NCI-H1694 (cell line): ENCODE measurements at regions not wholly inside any gene's neighbourhood (a gene's known extent, or its start where the extent isn't known, plus 50 kb on each side); places are given as distances from the start of the nearest gene placed in this dataset.
"Not testable (repeated sequence)": the region's sequence is repeated elsewhere in the genome, so short reads cannot be mapped to it uniquely, and the experiment has no call there.

Source experiments
- DNase-seq: peaks from one replicate; lab custom pipeline; 2025; lab: John Stamatoyannopoulos, UW

- no peak for DNase-seq
Measured at GRCh38 chr2:7646024-7646423, 728.8 kb downstream of the RNF144A start.

- no peak for DNase-seq
Measured at GRCh38 chr2:7646661-7647060, 729.4 kb downstream of the RNF144A start.

- no peak for DNase-seq
Measured at GRCh38 chr2:7648221-7648795, 731.1 kb downstream of the RNF144A start.

DNA sequence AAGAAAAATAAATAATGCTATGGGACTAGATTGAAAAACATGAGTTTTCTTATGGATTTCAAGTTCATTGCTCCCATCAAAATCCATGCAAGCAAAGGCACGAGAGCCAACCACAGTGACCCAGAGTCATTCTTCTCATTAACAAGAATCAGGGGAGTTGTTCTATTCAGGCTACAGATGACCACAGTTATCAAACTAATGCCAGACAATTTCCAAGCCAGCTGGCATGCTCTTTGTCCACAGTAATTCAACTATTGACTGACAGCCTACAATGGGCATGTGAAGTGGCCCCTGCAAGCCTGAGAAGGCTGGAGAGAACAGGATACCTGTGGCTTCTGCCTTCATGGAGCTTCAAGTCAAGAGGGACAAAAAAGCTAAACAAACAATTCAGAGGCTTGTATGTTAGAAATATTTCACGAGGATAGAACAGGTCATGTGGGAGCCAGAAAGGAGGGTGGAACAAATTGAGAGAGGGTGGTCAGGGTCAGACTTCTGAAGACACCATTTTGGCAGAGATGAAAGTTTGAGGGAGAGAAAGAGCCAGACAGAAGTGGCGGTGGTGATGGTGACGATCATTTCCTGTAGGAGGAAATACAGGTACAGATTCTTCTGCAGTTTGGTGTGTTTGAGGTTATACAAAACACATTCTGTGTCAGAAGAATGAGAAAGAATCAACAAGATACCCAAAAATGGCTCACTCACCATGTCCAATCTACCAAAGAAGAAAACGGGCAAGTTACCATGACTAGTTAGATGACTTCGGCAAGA is 732.4 kb downstream of the RNF144A start:
- DNase-seq, result no peak

- DNase-seq, result no peak
Measured at GRCh38 chr2:7653617-7654016, 736.4 kb downstream of the RNF144A start.

- DNase-seq, result no peak
Measured at GRCh38 chr2:7655629-7656028, 738.4 kb downstream of the RNF144A start.

- DNase-seq, result not testable (repeated sequence)
Measured at GRCh38 chr2:7657526-7657925, 740.3 kb downstream of the RNF144A start.

- no peak for DNase-seq
Measured at GRCh38 chr2:7658486-7658885, 741.3 kb downstream of the RNF144A start.

- no peak for DNase-seq
Measured at GRCh38 chr2:7660816-7661215, 743.6 kb downstream of the RNF144A start.

DNA sequence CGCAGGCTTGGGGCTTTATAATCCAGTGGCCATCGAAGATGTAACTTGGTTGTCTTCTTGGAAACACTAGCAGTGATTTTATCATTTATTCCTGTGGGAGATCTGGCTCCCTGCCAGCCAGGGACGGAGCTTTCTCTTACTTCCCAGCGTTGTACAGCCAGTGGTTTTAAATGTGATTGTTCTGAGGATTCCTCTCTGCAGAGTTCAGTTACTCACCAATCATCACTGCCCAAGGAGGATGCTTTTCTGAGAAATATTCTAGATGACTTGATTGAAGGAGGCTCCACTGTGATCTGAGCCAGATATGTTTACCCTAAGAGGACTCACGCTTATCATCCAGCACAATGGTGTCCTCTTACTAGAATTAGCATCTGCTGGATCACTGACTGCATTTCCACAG is 744.3 kb downstream of the RNF144A start:
- no peak for DNase-seq

DNA sequence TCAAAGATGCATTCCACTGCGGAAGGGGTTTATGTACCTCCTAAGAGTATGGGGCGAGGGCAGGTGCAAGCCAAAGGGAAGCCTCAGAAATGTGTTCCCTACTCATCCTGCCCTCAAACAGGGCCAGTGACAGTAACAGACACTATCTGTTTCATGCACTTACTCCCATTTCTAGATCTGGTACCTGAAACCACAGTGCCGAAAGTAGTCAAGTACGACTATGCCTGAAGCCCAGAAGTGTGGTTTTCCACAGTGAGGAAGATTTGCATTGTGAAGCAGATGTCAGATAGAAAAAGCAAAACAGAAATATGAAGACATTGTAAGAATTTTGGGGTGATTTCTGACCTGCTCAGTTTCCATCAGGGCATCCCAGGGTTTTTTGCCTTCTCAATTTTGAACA is 748.7 kb downstream of the RNF144A start:
- DNase-seq, result peak; percentile 47

DNA sequence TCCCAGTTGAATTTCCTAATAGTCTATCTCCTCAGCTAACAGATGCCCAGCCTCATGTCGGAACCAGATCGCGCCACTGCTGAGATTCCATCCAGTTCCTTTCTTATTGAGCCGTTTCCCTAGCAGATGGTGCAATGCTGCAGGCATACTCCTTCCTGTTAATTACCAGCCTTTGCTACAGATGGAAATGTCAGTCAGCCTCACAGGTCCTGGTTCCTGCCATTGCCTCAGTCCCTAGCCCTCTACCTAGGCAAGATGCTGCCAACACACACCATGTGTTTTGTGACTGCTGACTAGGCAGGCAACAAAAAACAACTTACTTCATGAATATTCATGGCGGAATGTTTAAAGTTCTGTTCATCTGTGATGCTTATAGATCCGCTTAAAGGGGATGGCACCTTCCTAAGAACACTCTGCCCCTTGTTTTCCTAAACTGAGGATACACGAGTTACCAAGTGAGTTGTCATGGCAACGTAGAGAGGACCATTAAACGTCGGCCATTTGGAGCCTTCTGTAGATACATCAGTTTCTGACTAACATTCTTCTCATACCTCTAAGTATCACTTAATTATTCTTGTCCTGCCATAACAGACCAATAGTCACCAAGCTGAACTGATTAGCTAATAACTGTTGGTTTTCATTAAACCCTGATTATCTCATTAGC is 749.5 kb downstream of the RNF144A start:
- peak; percentile 99 for DNase-seq

- DNase-seq, result no peak
Measured at GRCh38 chr2:7667260-7667757, 750.1 kb downstream of the RNF144A start.

DNA sequence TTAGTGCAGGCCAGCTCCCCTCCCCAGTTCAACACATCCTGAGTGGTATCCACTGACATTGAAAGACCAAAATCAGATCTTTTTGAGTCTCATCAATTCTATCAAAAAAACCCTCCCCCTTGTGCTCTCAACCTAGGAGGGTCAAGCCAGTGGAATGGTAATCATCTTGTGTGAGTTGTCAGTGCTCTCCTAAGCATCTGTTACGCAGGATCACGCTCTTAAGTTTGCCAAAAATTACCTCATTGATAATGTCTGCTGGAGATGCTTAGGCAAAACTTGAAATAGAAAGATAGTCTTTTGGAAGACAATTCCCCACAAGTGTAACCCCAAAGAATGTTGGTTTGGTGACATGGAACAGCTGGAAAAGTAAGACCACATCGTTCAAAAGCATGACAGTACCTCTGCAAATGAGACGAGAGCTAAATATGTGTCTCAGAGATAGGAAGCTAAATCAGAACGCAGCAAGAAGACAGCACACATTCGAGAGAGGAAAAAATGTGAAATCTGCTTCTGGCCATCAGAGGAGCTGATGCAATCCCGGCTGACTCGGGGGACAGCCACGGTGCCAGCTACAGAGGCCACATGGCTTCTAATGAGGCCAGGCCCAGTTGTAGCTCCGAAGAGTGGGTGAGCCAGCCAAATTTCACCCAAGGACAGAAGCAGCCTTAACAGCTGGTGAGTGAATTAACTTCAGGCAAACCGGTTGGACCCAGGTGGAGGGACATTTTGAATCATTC is 753.9 kb downstream of the RNF144A start:
- DNase-seq, result peak; percentile 74

DNA sequence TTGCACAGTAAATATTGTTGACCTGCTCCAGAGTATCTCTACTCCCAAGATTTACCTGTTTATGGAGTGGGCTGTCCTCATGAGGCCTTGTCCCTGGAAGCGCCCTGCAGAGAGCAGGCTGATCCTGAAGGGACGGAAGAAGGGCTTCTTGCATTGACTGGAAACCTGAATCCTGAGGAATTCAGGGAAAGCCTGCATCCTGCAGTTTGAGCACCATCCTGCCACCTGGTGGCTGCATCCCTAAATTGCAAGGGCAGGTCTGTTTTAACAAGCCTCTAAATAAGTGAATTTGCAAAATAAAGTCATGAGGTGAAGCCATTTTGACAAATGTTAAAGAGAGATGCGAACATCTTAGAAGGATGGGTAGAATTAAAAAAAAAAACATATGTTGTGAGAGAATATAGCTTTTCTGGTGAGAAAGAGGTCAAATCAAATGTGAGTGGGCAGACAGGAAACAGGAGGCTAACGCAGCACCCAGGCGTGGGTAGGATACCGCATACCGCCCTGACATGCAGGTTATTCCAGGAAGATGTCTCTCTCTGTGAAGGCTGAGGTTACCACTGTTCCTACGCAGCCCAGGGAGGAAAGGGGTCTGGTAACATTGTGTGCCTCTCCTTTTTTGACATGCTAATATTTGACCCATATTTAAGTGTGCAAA is 754.9 kb downstream of the RNF144A start:
- DNase-seq, result peak; percentile 94

DNA sequence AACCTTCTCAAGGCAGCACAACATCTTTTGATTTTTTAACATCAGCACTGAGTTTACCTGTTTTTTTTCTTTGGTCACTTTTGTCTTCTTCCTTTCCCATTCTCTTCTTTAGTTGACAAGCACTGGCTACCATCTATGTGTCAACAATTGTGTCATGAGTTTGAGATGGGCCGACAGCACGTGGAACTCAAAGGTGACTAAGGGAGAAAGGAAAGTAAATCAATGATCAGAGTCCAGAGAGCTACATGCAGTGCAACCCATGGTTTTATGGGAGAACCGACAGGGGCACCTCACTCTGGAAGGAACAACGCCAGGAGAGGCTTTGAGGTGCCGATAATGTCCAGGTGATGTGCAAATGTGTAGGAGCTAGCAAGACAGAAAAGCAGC is 755.5 kb downstream of the RNF144A start:
- DNase-seq, result no peak

DNA sequence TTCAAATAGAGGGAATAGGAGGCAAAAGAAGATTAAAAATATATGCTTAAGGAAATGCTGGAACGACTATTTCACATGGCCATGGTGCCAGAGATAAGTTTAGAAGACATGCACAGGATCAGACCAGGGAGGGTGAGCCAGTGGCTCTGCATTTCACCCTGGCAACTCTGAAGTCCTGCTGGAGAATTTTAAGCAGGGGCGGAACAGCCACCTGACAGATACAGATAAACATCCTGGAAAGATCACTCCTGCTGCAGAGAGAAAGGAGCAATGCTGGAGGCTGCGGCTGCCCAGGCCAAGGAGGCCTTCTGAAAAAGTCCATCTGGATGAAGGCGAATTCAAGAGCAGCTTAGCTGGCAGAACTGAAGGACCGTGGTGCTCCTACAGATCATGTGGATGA is 755.9 kb downstream of the RNF144A start:
- DNase-seq, result no peak

- DNase-seq, result no peak
Measured at GRCh38 chr2:7673853-7674252, 756.6 kb downstream of the RNF144A start.

DNA sequence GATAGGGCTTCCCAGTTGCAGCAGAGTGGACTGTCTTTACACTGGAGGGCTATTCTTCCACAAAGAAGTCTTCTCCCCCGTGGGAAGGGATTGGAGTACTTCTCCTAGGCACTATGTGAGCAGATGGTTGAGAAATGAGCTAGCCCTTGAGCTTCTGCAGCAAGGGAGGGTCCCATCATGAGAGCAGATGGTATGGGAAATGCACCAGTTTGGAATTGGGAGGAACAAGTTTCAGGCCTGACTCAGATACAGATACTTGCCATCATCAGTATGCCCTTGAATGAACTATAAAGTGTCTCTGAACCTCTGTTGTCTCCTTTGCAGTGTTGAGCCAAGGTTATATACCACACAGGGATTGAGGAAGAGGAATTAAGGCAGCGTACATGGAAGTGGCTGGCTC is 757.4 kb downstream of the RNF144A start:
- no peak for DNase-seq

DNA sequence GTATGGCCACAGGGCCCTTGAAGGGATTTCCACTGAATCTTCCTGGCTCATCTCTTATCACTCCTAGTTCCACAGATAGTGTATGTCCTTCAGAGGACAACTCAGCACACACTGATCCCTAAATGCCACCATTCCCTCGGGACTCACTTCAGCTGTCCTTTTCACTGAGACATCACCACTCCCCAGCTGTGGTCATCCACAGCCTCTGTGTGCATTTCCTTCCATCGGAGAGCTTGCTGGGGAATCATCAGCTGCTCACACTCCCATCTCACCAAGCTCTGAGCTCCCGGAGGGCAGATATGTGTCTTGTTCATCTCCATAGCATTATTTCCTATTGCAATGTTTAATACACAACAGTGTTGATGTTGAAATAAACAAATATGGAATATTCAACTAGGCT is 759.5 kb downstream of the RNF144A start:
- no peak for DNase-seq

DNA sequence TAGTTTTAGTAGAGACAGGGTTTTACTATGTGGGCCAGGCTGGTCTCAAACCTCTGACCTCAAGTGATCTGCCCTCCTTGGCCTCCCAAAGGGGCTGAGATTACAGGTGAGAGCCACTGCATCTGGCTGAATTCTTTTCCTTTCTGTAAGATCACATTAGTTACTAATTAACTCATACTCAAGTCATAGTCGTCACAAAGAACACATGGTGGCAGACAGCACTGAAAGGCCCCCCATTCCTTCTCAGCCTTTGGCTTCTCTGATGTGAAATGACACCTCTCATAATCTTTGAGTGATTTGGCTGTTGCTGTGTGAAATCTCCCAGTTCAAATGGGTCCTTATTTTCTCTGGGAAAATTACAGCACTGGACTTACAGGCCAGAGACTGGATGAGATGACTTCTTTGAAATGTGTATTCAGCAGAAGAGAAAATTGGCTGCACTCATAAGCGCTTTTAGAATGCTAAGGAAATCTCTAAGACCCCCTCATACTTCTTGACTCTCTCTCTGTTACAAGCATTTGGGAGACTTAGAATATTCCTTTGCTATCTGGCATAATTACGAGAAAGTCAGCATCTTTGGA is 764.8 kb downstream of the RNF144A start:
- no peak for DNase-seq

DNA sequence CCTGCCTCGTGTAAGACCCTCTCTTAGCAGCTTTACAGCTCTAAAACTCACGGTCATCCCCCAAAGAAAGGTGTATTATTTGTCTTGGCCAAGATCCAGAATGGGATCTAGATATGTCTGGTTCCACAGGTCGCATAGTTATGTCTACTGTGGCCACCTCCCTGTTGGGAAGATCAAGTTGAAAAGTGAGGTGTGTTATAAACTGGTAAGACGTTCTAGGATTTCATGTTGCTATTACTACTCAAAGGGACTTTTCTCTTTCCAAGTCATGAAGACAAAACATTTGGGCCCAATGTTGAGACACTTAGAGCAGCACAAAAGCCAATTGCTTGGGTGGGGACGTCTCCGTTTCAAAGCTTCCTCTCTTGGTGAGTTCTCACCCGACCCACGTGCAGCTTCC is 766.0 kb downstream of the RNF144A start:
- no peak for DNase-seq
